ENCODE measurements at regions not wholly inside any gene's neighbourhood (a gene's known extent, or its start where the extent isn't known, plus 50 kb on each side); places are given as distances from the start of the nearest gene placed in this dataset.

GRCh38 chr18:22074282-22075070 lies 94.9 kb upstream of the GATA6 start:
- TF ChIP-seq CTCF (IDR thresholded peaks at IDR 0.05), result no peak
- Histone ChIP-seq H3K27ac (no peak overlapping the region), H3K4me3 (ENCODE audit: low read depth in 1 of 2, low read length in 1 of 2) (no peak overlapping the region), H3K36me3 (no peaks in the 10 kb centered on the region), H3K4me1 (ENCODE audit: control insufficient read depth in 1 of 2, insufficient read depth in 1 of 2, low read depth in 1 of 2, low read length in 1 of 2) (no peaks in the 10 kb centered on the region), H3K9me3 (no peaks in the 10 kb centered on the region), H3K27me3 (no peaks in the 10 kb centered on the region)

GRCh38 chr18:22080035-22080434 lies 89.4 kb upstream of the GATA6 start:
- H3K4me3 ChIP-seq (ENCODE audit: low read depth in 1 of 2, low read length in 1 of 2), result no peak overlapping the region
- TF ChIP-seq CTCF (IDR thresholded peaks at IDR 0.05), result no peak
- H3K27ac ChIP-seq, result no peak overlapping the region
- H3K36me3 ChIP-seq, result no peaks in the 10 kb centered on the region
- no peaks in the 10 kb centered on the region for H3K27me3 ChIP-seq
- H3K9me3 ChIP-seq, result no peaks in the 10 kb centered on the region
- H3K4me1 ChIP-seq (ENCODE audit: control insufficient read depth in 1 of 2, insufficient read depth in 1 of 2, low read depth in 1 of 2, low read length in 1 of 2), result no peaks in the 10 kb centered on the region

- H3K27me3 ChIP-seq, result no peaks in the 10 kb centered on the region
- no peaks in the 10 kb centered on the region for H3K4me1 ChIP-seq (ENCODE audit: control insufficient read depth in 1 of 2, insufficient read depth in 1 of 2, low read depth in 1 of 2, low read length in 1 of 2)
- TF ChIP-seq CTCF (IDR thresholded peaks at IDR 0.05), result no peak
- no peaks in the 10 kb centered on the region for H3K9me3 ChIP-seq
- H3K36me3 ChIP-seq, result no peaks in the 10 kb centered on the region
- no peak overlapping the region for H3K4me3 ChIP-seq (ENCODE audit: low read depth in 1 of 2, low read length in 1 of 2)
- no peak overlapping the region for H3K27ac ChIP-seq
Observed at GRCh38 chr18:22082408-22082807, 87.0 kb upstream of the GATA6 start.

GRCh38 chr18:22084547-22084946 lies 84.8 kb upstream of the GATA6 start:
- Histone ChIP-seq H3K27ac (no peak overlapping the region), H3K4me1 (ENCODE audit: control insufficient read depth in 1 of 2, insufficient read depth in 1 of 2, low read depth in 1 of 2, low read length in 1 of 2) (no peaks in the 10 kb centered on the region), H3K36me3 (no peaks in the 10 kb centered on the region), H3K9me3 (no peaks in the 10 kb centered on the region), H3K27me3 (no peaks in the 10 kb centered on the region), H3K4me3 (ENCODE audit: low read depth in 1 of 2, low read length in 1 of 2) (no peak overlapping the region)
- no peak for TF ChIP-seq CTCF (IDR thresholded peaks at IDR 0.05)

- TF ChIP-seq CTCF (IDR thresholded peaks at IDR 0.05), result no peak
- H3K27ac ChIP-seq, result no peak overlapping the region
- no peaks in the 10 kb centered on the region for H3K9me3 ChIP-seq
- no peaks in the 10 kb centered on the region for H3K4me1 ChIP-seq (ENCODE audit: control insufficient read depth in 1 of 2, insufficient read depth in 1 of 2, low read depth in 1 of 2, low read length in 1 of 2)
- H3K4me3 ChIP-seq (ENCODE audit: low read depth in 1 of 2, low read length in 1 of 2), result no peak overlapping the region
- H3K27me3 ChIP-seq, result no peaks in the 10 kb centered on the region
- H3K36me3 ChIP-seq, result no peaks in the 10 kb centered on the region
Observed at GRCh38 chr18:22086973-22087372, 82.4 kb upstream of the GATA6 start.
